Endothelial cell of umbilical vein (primary cell): ENCODE measurements at regions not wholly inside any gene's neighbourhood (a gene's known extent, or its start where the extent isn't known, plus 50 kb on each side); places are given as distances from the start of the nearest gene placed in this dataset.

Experiments
- BruUV-seq: library from RNA; stranded (reverse); fragments of 400-500 nt; replicated peaks from 2 replicates; lab custom pipeline; 2021; lab: Mats Ljungman, UMichigan
- CTCF ChIA-PET: fragments of 300-600, 350-600 bp; sonication (Branson Sonifier 250); formaldehyde crosslinking; loops from one replicate; lab custom pipeline; 2021; ENCODE audit warnings: antibody characterized with exemption, inconsistent platforms; lab: Charles Lee
- POLR2A ChIA-PET: fragments of 300-600, 350-600 bp; sonication (Branson Sonifier 250); formaldehyde crosslinking; loops from one replicate; lab custom pipeline; 2021; ENCODE audit warnings: antibody characterized with exemption, inconsistent platforms; lab: Charles Lee
- DNase-seq: peaks from one replicate; pipeline ENCODE4 v3.0.0-alpha.2; 2011; ENCODE audit warnings: low read depth, low spot score
- FAIRE-seq: peaks from 2 replicates; lab custom pipeline; 2011; peaks lifted over from hg19 to GRCh38; lab: Jason Lieb, UNC
- H2AFZ ChIP-seq: 2 replicates; pipeline ENCODE4 v1.6.0; 2012; ENCODE audit warnings: low read depth, low read length, control low read depth, inconsistent platforms
- H3K27ac ChIP-seq: 2 replicates; pipeline ENCODE4 v1.5.1; 2011; ENCODE audit warnings: low read depth, mild to moderate bottlenecking, control low read depth, low read length, moderate library complexity; ENCODE audit not compliant: insufficient read depth
- H3K27me3 ChIP-seq, 2 experiments: 2 replicates each; pipeline versions ENCODE4 v1.6.0 to v1.6.1; 2011; ENCODE audit warnings: low read length in 2 of 2, mixed read lengths in 1 of 2; ENCODE audit not compliant: control insufficient read depth in 2 of 2, insufficient read depth in 2 of 2
- H3K36me3 ChIP-seq, 2 experiments: 2 replicates in 1 of 2; 3 replicates in 1 of 2; pipeline ENCODE4 v1.5.1; 2011; ENCODE audit warnings: low read length in 2 of 2, mild to moderate bottlenecking in 1 of 2, moderate library complexity in 1 of 2; ENCODE audit not compliant: control insufficient read depth in 2 of 2, insufficient read depth in 2 of 2; ENCODE audit errors: extremely low read depth in 1 of 2
- H3K4me1 ChIP-seq: 3 replicates; pipeline ENCODE4 v1.5.1; 2011; ENCODE audit warnings: mild to moderate bottlenecking, low read length; ENCODE audit not compliant: control insufficient read depth, insufficient read depth; ENCODE audit errors: extremely low read depth
- H3K4me2 ChIP-seq: 2 replicates; pipeline ENCODE4 v1.6.1; 2011; ENCODE audit warnings: low read length, control low read depth, mixed read lengths; ENCODE audit not compliant: insufficient read depth
- H3K4me3 ChIP-seq, 3 experiments: fragments of 200-600 bp in 1 of 3; sonication (generic), shearing (Covaris generic) in 1 of 3; replicated peaks in 1 of 3; 2 replicates each; pipeline ENCODE4 v1.5.1; 2011 to 2016; ENCODE audit warnings: control low read depth in 3 of 3, low read length in 3 of 3, mild to moderate bottlenecking in 2 of 3, inconsistent platforms in 1 of 3, low read depth in 1 of 3, moderate library complexity in 1 of 3; ENCODE audit not compliant: insufficient read depth in 1 of 3
- H3K79me2 ChIP-seq: 2 replicates; pipeline ENCODE4 v1.6.0; 2012; ENCODE audit warnings: low read length, inconsistent platforms; ENCODE audit not compliant: control insufficient read depth, insufficient read depth
- H3K9ac ChIP-seq: replicated peaks from 2 replicates; pipeline ENCODE3; 2011; ENCODE audit warnings: low read length, control low read depth; ENCODE audit not compliant: insufficient read depth; ENCODE audit errors: extremely low read depth
- H3K9me1 ChIP-seq: replicated peaks from 3 replicates; pipeline ENCODE4 v1.6.0; 2011; ENCODE audit warnings: mild to moderate bottlenecking, low read length; ENCODE audit not compliant: control insufficient read depth, insufficient read depth; ENCODE audit errors: extremely low read depth
- H3K9me3 ChIP-seq: replicated peaks from 2 replicates; pipeline ENCODE4 v1.5.1; 2012; ENCODE audit warnings: low read length, inconsistent platforms; ENCODE audit not compliant: control insufficient read depth, insufficient read depth
- H4K20me1 ChIP-seq: replicated peaks from 2 replicates; pipeline ENCODE3; 2011; ENCODE audit warnings: mild to moderate bottlenecking, low read length; ENCODE audit not compliant: control insufficient read depth, insufficient read depth; ENCODE audit errors: extremely low read depth
- CTCF ChIP-seq, 2 donors: IDR thresholded peaks; 1 replicate in 1 of 2; 2 replicates in 1 of 2; pipeline ENCODE4 v1.5.1; 2011; ENCODE audit warnings: low read length in 2 of 2, mild to moderate bottlenecking in 2 of 2, moderate library complexity in 2 of 2, control low read depth in 1 of 2, inconsistent platforms in 1 of 2, low read depth in 1 of 2; ENCODE audit not compliant: insufficient read depth in 1 of 2; ENCODE audit errors: extremely low read depth in 1 of 2
- EZH2 ChIP-seq: IDR thresholded peaks from 2 replicates; pipeline ENCODE4 v1.6.1; 2012; ENCODE audit warnings: borderline replicate concordance, low read depth, mild to moderate bottlenecking, moderate library complexity, low read length, inconsistent platforms; ENCODE audit not compliant: severe bottlenecking
- FOS ChIP-seq: IDR thresholded peaks from 2 replicates; pipeline ENCODE4 v1.6.1; 2011; ENCODE audit warnings: mild to moderate bottlenecking, low read length, moderate library complexity, borderline replicate concordance; ENCODE audit not compliant: insufficient read depth
- GATA2 ChIP-seq: IDR thresholded peaks from 2 replicates; pipeline ENCODE4 v1.7.0; 2011; ENCODE audit warnings: low read depth, mild to moderate bottlenecking, moderate library complexity, mixed read lengths, low read length; ENCODE audit not compliant: insufficient read length, insufficient read depth
- JUN ChIP-seq: IDR thresholded peaks from 2 replicates; pipeline ENCODE4 v1.6.1; 2011; ENCODE audit warnings: borderline replicate concordance, low read depth; ENCODE audit not compliant: insufficient read length, insufficient read depth
- MAX ChIP-seq: IDR thresholded peaks from 2 replicates; pipeline ENCODE4 v1.6.1; 2011; ENCODE audit not compliant: insufficient read depth, insufficient read length
- MYC ChIP-seq: IDR thresholded peaks from one replicate; pipeline ENCODE4 v1.6.1; 2011; ENCODE audit warnings: mild to moderate bottlenecking, low read depth, low read length
- POLR2A ChIP-seq: IDR thresholded peaks from 2 replicates; pipeline ENCODE4 v1.6.1; 2012; ENCODE audit warnings: low read depth, mild to moderate bottlenecking, control low read depth, low read length
- POLR2AphosphoS5 ChIP-seq: IDR thresholded peaks from 2 replicates; pipeline ENCODE4 v1.6.1; 2012; ENCODE audit warnings: low read depth, mild to moderate bottlenecking, control low read depth, low read length, moderate library complexity; ENCODE audit not compliant: insufficient read depth
- dilution Hi-C: fragments of 300-500 bp; cut with MboI; formaldehyde crosslinking; loops from one replicate; pipeline ENCODE4 v1.15.0; 2019; ENCODE audit warnings: low sequenced_read_pairs; ENCODE audit not compliant: extremely low pct_ligation_motif_present
- intact Hi-C: fragments of 100-400 bp; cut with micrococcal nuclease; formaldehyde crosslinking; loops from one replicate; pipeline ENCODE4 v1.10.0; 2022

- CTCF ChIA-PET = no interaction called here
- dilution Hi-C loops = no loop called here
- H3K9me1 ChIP-seq = no peaks in the 10 kb centered on the region
- DNase-seq (no peak), FAIRE-seq (no peak)
- no peak overlapping the region for H3K4me3 ChIP-seq
- H3K27me3 ChIP-seq = no peaks in the 10 kb centered on the region
- no peaks in the 10 kb centered on the region for H4K20me1 ChIP-seq
- H3K36me3 ChIP-seq = no peaks in the 10 kb centered on the region
- no peak overlapping the region for H2AFZ ChIP-seq
- BruUV-seq = no TSS peak
- H3K9ac ChIP-seq = no peak overlapping the region
- no peaks in the 10 kb centered on the region for H3K4me1 ChIP-seq
- H3K27ac ChIP-seq = no peak overlapping the region
- no peaks in the 10 kb centered on the region for H3K79me2 ChIP-seq
- POLR2A ChIA-PET = no interaction called here
- peaks cover 8% of the 10 kb centered on the region for H3K9me3 ChIP-seq
- no peak overlapping the region for H3K4me2 ChIP-seq
- no peak for TF ChIP-seq MYC
- no peak for TF ChIP-seq GATA2
- TF ChIP-seq EZH2 = no peak
- intact Hi-C loops = no loop called here
Measured at GRCh38 chr11:133659538-133660201, 127.4 kb upstream of the OPCML start.

- no peaks in the 10 kb centered on the region for H3K9me1 ChIP-seq
- no peak overlapping the region for H3K27ac ChIP-seq
- FAIRE-seq (no peak), DNase-seq (no peak)
- H3K9me3 ChIP-seq = peaks cover 5% of the 10 kb centered on the region
- no TSS peak for BruUV-seq
- H3K4me1 ChIP-seq = no peaks in the 10 kb centered on the region
- no peak for TF ChIP-seq FOS
- TF ChIP-seq MYC = no peak
- no peak for TF ChIP-seq JUN
- no peak for TF ChIP-seq GATA2
- no peak for TF ChIP-seq POLR2A
- no peak for TF ChIP-seq MAX
- TF ChIP-seq POLR2AphosphoS5 = no peak
- no peak for TF ChIP-seq CTCF (IDR thresholded peaks at IDR 0.05; ENCODE audit: extremely low read depth in 1 of 2, insufficient read depth in 1 of 2, low read depth in 1 of 2, low read length in 2 of 2)
- TF ChIP-seq EZH2 = no peak
- intact Hi-C loops (no loop called here), dilution Hi-C loops (no loop called here)
- H3K9ac ChIP-seq = no peak overlapping the region
- POLR2A ChIA-PET = no interaction called here
- CTCF ChIA-PET = no interaction called here
- no peak overlapping the region for H3K4me2 ChIP-seq
- H3K36me3 ChIP-seq = no peaks in the 10 kb centered on the region
- no peak overlapping the region for H3K4me3 ChIP-seq
- no peaks in the 10 kb centered on the region for H3K79me2 ChIP-seq
- no peak overlapping the region for H2AFZ ChIP-seq
- no peaks in the 10 kb centered on the region for H3K27me3 ChIP-seq
- H4K20me1 ChIP-seq = no peaks in the 10 kb centered on the region
Measured at GRCh38 chr11:133657054-133657453, 124.8 kb upstream of the OPCML start.
